Right lobe of liver (tissue), 4 donors: ENCODE measurements at regions not wholly inside any gene's neighbourhood (a gene's known extent, or its start where the extent isn't known, plus 50 kb on each side); places are given as distances from the start of the nearest gene placed in this dataset.

ENCODE experiments used
- POLR2A ChIP-seq: fragments of 450-650 bp; IDR thresholded peaks from one replicate; pipeline ENCODE4 v1.6.1; 2017; ENCODE audit warnings: antibody characterized with exemption, mild to moderate bottlenecking
- TF ChIP-seq, protein P1 (sequence below), 4 donors: fragments of 200-600 bp in 3 of 4; fragments of 450-650 bp in 1 of 4; IDR thresholded peaks; one replicate each; pipeline versions ENCODE4 v1.5.1 to v1.8.0; 2016 to 2022; ENCODE audit warnings: antibody characterized with exemption in 4 of 4, mild to moderate bottlenecking in 2 of 4
- donor health status: DM: no; HTN: no; CAD: no.
- donor health status: DM: no; HTN: no; CAD: no.
- donor health status: DM: no; HTN: yes; CAD: no.

DNA sequence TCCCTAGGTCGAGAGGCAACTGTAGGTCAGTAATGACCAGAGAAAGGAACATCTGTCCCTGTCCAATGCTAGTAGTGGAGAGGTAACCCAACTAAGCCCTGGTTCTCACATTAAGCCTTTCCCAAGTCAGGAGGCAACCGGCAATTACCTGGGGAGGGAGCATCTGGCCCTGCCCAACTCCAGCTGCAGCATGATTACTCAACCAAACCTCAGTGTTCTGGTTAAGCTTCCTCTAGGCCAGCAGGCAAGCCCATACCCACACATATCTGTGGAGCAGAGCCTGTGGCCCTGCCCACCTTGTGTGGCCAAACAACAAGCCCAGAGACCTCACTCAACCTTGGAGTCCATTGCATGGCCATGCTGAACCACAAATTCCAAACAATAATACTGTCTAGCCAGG lies 220.8 kb upstream of the SLC24A2 start:
- TF ChIP-seq, protein P1, sequence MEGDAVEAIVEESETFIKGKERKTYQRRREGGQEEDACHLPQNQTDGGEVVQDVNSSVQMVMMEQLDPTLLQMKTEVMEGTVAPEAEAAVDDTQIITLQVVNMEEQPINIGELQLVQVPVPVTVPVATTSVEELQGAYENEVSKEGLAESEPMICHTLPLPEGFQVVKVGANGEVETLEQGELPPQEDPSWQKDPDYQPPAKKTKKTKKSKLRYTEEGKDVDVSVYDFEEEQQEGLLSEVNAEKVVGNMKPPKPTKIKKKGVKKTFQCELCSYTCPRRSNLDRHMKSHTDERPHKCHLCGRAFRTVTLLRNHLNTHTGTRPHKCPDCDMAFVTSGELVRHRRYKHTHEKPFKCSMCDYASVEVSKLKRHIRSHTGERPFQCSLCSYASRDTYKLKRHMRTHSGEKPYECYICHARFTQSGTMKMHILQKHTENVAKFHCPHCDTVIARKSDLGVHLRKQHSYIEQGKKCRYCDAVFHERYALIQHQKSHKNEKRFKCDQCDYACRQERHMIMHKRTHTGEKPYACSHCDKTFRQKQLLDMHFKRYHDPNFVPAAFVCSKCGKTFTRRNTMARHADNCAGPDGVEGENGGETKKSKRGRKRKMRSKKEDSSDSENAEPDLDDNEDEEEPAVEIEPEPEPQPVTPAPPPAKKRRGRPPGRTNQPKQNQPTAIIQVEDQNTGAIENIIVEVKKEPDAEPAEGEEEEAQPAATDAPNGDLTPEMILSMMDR (IDR thresholded peaks at IDR 0.05) = no peak
- TF ChIP-seq POLR2A = no peak
